ENCODE measurements at regions not wholly inside any gene's neighbourhood (a gene's known extent, or its start where the extent isn't known, plus 50 kb on each side); places are given as distances from the start of the nearest gene placed in this dataset.

DNA sequence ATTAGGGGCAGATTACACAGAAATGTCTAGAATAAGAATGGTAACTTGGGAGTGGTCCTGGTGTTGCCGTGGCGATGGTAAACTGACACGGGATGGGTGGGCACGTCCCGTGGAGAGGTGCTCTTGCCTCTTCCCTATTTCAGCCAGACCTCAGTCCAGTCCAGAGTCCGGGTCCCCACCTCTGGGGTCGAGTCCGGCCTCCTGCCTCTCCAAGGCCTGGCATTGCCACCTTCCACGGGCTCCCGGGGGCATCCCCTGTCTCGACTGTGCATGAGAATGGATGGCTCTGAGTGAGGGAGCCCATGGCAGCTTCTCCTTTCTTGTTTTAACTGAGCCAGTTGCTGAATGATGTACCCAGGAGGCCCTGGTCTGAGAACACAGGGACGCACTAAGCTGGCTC lies 142.3 kb downstream of the SOX1 start:
- intact Hi-C loops (cut with DNase I; ENCODE audit: low total_unique reads) = no loop called here
- no peak overlapping the region for H3K27ac ChIP-seq
- H3K4me3 ChIP-seq = no peak overlapping the region
- no peaks in the 10 kb centered on the region for H3K36me3 ChIP-seq
- peaks cover 0 to 19% (median 6%) of the 10 kb centered on the region in 3 donors for H3K27me3 ChIP-seq
- H3K4me1 ChIP-seq = no peaks in the 10 kb centered on the region
- no peak for DNase-seq
- TF ChIP-seq POLR2A (IDR thresholded peaks at IDR 0.05) = no peak
- TF ChIP-seq, protein P1, sequence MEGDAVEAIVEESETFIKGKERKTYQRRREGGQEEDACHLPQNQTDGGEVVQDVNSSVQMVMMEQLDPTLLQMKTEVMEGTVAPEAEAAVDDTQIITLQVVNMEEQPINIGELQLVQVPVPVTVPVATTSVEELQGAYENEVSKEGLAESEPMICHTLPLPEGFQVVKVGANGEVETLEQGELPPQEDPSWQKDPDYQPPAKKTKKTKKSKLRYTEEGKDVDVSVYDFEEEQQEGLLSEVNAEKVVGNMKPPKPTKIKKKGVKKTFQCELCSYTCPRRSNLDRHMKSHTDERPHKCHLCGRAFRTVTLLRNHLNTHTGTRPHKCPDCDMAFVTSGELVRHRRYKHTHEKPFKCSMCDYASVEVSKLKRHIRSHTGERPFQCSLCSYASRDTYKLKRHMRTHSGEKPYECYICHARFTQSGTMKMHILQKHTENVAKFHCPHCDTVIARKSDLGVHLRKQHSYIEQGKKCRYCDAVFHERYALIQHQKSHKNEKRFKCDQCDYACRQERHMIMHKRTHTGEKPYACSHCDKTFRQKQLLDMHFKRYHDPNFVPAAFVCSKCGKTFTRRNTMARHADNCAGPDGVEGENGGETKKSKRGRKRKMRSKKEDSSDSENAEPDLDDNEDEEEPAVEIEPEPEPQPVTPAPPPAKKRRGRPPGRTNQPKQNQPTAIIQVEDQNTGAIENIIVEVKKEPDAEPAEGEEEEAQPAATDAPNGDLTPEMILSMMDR (IDR thresholded peaks at IDR 0.05 in 4 of 5, conservative IDR thresholded peaks at IDR 0.05 in 1 of 5) = no peak
- in situ Hi-C loops (cut with MboI; ENCODE audit: low sequenced_read_pairs in 4 of 4) = no loop called here
- no peaks in the 10 kb centered on the region for H3K9me3 ChIP-seq
- no peak for ATAC-seq

DNA sequence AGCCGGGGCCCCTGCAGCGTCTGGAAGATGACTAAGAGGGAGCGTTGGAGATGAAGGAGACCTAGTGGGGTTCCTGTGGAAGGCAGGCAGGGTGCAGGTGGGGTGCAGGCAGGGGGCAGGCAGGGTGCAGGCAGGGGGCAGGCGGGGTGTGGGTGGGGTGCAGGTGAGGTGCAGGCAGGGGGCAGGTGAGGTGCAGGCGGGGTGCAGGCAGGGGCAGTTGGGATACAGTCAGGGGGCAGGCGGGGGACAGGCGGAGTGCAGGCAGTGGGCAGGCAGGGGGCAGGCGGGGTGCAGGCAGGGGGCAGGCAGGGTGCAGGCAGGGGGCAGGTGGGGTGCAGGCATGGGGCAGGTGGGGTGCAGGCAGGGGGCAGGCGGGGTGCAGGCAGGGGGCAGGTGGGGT lies 142.8 kb downstream of the SOX1 start:
- no peaks in the 10 kb centered on the region for H3K4me1 ChIP-seq
- no peaks in the 10 kb centered on the region for H3K9me3 ChIP-seq
- no peak overlapping the region for H3K27ac ChIP-seq
- H3K4me3 ChIP-seq = no peak overlapping the region
- no peaks in the 10 kb centered on the region for H3K36me3 ChIP-seq
- intact Hi-C loops (cut with DNase I; ENCODE audit: low total_unique reads) (no loop called here), in situ Hi-C loops (cut with MboI; ENCODE audit: low sequenced_read_pairs in 4 of 4) (no loop called here)
- no peak for ATAC-seq
- H3K27me3 ChIP-seq = peaks cover 0 to 19% (median 6%) of the 10 kb centered on the region in 3 donors
- TF ChIP-seq, protein P1 (IDR thresholded peaks at IDR 0.05 in 4 of 5, conservative IDR thresholded peaks at IDR 0.05 in 1 of 5) = no peak
- no peak for TF ChIP-seq POLR2A (IDR thresholded peaks at IDR 0.05)
- DNase-seq = no peak

DNA sequence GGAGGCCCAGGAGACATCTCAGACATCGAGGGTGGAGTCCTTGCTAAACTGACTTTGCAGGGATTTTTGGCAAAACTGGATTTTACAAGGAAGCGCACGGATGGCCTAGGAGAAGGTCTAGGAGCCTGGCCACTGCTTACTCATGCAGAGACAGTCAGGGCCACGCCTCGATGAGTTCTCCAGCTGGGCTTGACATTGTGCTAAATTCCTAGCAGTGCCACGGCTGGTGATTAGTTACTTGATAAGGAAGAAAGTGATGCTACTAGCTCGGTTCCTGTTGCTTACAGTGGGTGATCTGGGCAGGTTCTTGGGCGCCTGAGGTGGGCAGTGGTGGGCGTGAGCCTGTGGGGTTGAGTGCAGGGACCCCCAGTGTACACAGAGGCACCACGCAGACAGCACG lies 143.4 kb downstream of the SOX1 start:
- no peaks in the 10 kb centered on the region for H3K36me3 ChIP-seq
- in situ Hi-C loops (cut with MboI; ENCODE audit: low sequenced_read_pairs in 4 of 4) (no loop called here), intact Hi-C loops (cut with DNase I; ENCODE audit: low total_unique reads) (no loop called here)
- H3K27me3 ChIP-seq = peaks cover 0 to 13% (median 6%) of the 10 kb centered on the region in 3 donors
- DNase-seq = no peak
- ATAC-seq = no peak
- no peak overlapping the region for H3K27ac ChIP-seq
- H3K4me3 ChIP-seq = no peak overlapping the region
- TF ChIP-seq, protein P1 (IDR thresholded peaks at IDR 0.05 in 4 of 5, conservative IDR thresholded peaks at IDR 0.05 in 1 of 5) = no peak
- TF ChIP-seq POLR2A (IDR thresholded peaks at IDR 0.05) = no peak
- no peaks in the 10 kb centered on the region for H3K9me3 ChIP-seq
- no peaks in the 10 kb centered on the region for H3K4me1 ChIP-seq

DNA sequence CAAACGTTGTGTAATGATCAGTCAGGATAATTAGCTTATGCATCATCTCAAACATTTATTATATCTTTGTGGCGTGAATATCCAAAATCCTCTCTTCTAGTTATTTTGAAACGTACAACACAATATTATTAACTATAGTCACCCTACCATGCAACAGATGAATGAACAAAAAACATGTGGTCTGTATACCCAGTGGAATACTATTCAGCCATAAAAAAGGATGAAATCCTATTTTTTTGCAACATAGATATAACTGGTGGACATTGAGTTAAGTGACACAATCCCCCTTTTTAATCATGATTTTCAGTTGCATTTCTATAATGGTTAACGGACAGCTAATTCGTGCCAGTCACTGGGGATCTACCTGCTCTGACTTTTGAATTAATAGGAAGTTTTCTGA lies 145.6 kb downstream of the SOX1 start:
- intact Hi-C loops (cut with DNase I; ENCODE audit: low total_unique reads) (no loop called here), in situ Hi-C loops (cut with MboI; ENCODE audit: low sequenced_read_pairs in 4 of 4) (no loop called here)
- H3K9me3 ChIP-seq = no peaks in the 10 kb centered on the region
- ATAC-seq (no peak), DNase-seq (no peak)
- no peak overlapping the region for H3K4me3 ChIP-seq
- peaks cover 0 to 2% (median 0%) of the 10 kb centered on the region in 3 donors for H3K27me3 ChIP-seq
- H3K36me3 ChIP-seq = no peaks in the 10 kb centered on the region
- H3K27ac ChIP-seq = no peak overlapping the region
- no peak for TF ChIP-seq POLR2A (IDR thresholded peaks at IDR 0.05)
- TF ChIP-seq, protein P1 (IDR thresholded peaks at IDR 0.05 in 4 of 5, conservative IDR thresholded peaks at IDR 0.05 in 1 of 5) = no peak
- no peaks in the 10 kb centered on the region for H3K4me1 ChIP-seq
